Tibial nerve (tissue), 4 donors: ENCODE measurements at regions not wholly inside any gene's neighbourhood (a gene's known extent, or its start where the extent isn't known, plus 50 kb on each side); places are given as distances from the start of the nearest gene placed in this dataset.

Source experiments
- DNase-seq, 2 donors: peaks; one replicate each; pipeline ENCODE4 v3.0.0-alpha.2; 2019; ENCODE audit warnings: low spot score in 2 of 2
- H3K27ac ChIP-seq, 4 donors: fragments of 200-600 bp; sonication (generic) in 3 of 4; one replicate each; pipeline ENCODE4 v1.5.1; 2017 to 2019; ENCODE audit warnings: mild to moderate bottlenecking in 1 of 4
- H3K27me3 ChIP-seq, 2 donors: fragments of 200-600 bp; sonication (generic) in 1 of 2; one replicate each; pipeline versions ENCODE4 v1.5.1 to v1.6.0; 2017 to 2019
- H3K36me3 ChIP-seq, 3 donors: fragments of 200-600 bp; sonication (generic); one replicate each; pipeline ENCODE4 v1.5.1; 2018 to 2019
- H3K4me1 ChIP-seq, 4 donors: fragments of 200-600 bp; sonication (generic) in 3 of 4; one replicate each; pipeline ENCODE4 v1.5.1; 2017 to 2019
- H3K4me3 ChIP-seq, 4 donors: fragments of 200-600 bp; sonication (generic) in 3 of 4; one replicate each; pipeline ENCODE4 v1.5.1; 2017 to 2019; ENCODE audit warnings: mild to moderate bottlenecking in 1 of 4, moderate library complexity in 1 of 4
- H3K9me3 ChIP-seq, 4 donors: fragments of 200-600 bp; sonication (generic) in 3 of 4; one replicate each; pipeline ENCODE4 v1.5.1; 2017 to 2019
- EP300 ChIP-seq, 2 donors: sonication (generic); formaldehyde crosslinking; IDR thresholded peaks; one replicate each; pipeline ENCODE4 v1.6.1; 2017; ENCODE audit warnings: antibody characterized with exemption in 2 of 2, mild to moderate bottlenecking in 1 of 2
- POLR2A ChIP-seq, 2 donors: fragments of 450-650 bp; IDR thresholded peaks; one replicate each; pipeline ENCODE4 v1.6.1; 2017; ENCODE audit warnings: antibody characterized with exemption in 2 of 2, mild to moderate bottlenecking in 2 of 2, moderate library complexity in 2 of 2
- WGBS, 2 donors: methylation state at CpG; one replicate each; pipeline ENCODE4 v1.1.5; 2018; 5-methylcytosine and 5-hydroxymethylcytosine counted together
- TF ChIP-seq, protein P1 (sequence below), 5 experiments: fragments of 200-600 bp in 3 of 5; fragments of 450-650 bp in 2 of 5; sonication (generic) in 3 of 5; IDR thresholded peaks; one replicate each; pipeline ENCODE4 v1.5.1; 2016 to 2019; ENCODE audit warnings: antibody characterized with exemption in 5 of 5, mild to moderate bottlenecking in 3 of 5, moderate library complexity in 2 of 5

DNA sequence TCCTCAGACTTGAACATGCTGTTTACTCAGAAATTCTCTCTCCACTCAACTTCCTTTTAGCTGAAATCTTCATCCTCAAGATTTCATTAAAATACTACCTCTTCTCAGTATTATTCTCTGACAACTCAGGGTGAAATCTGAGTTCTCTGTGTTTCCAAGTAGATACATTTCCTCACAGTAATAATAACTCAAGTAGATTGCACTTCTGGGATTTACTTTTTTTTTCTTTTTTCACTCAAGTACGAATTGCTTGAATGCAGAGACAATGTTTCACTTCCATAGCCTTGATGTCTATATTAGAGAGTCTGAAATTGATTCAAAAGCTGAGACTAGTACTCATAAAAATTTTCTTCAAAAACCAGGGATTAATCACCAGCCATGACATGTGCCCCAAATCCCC is 166.4 kb downstream of the SLITRK5 start:
- H3K9me3 ChIP-seq, result no peaks in the 10 kb centered on the region
- H3K4me1 ChIP-seq, result peaks cover 0 to 5% (median 0%) of the 10 kb centered on the region in 4 donors
- WGBS, 2 donors, result 32 to 34% methylated on average over 1 of the region's 1 CpG
- no peaks in the 10 kb centered on the region for H3K27me3 ChIP-seq
- TF ChIP-seq, protein P1, sequence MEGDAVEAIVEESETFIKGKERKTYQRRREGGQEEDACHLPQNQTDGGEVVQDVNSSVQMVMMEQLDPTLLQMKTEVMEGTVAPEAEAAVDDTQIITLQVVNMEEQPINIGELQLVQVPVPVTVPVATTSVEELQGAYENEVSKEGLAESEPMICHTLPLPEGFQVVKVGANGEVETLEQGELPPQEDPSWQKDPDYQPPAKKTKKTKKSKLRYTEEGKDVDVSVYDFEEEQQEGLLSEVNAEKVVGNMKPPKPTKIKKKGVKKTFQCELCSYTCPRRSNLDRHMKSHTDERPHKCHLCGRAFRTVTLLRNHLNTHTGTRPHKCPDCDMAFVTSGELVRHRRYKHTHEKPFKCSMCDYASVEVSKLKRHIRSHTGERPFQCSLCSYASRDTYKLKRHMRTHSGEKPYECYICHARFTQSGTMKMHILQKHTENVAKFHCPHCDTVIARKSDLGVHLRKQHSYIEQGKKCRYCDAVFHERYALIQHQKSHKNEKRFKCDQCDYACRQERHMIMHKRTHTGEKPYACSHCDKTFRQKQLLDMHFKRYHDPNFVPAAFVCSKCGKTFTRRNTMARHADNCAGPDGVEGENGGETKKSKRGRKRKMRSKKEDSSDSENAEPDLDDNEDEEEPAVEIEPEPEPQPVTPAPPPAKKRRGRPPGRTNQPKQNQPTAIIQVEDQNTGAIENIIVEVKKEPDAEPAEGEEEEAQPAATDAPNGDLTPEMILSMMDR (IDR thresholded peaks at IDR 0.05), result no peak
- no peak for TF ChIP-seq POLR2A (IDR thresholded peaks at IDR 0.05)
- no peak for TF ChIP-seq EP300 (IDR thresholded peaks at IDR 0.05)
- DNase-seq, result no peak
- no peak overlapping the region for H3K4me3 ChIP-seq
- no peak overlapping the region for H3K27ac ChIP-seq
- H3K36me3 ChIP-seq, result no peaks in the 10 kb centered on the region

DNA sequence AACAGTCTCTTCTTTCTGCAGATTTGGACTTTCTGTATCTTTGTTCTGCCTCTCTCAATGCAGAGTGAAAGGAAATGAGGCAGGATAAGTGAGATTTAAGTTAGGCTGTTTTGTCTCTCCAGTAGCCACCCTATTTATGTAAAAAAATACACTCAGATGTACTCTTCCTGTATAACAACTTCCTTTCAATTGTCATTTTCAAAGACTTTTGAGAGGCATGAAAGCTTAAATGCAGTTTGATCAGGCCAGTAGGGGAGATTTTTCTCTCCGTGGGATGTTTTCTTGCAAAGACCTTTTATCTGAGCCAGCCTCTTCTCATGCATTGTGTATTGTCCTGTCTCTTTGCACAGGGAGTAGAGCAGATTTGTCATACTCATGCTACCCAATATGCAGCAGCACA is 166.8 kb downstream of the SLITRK5 start:
- no peak for TF ChIP-seq POLR2A (IDR thresholded peaks at IDR 0.05)
- TF ChIP-seq, protein P1 (IDR thresholded peaks at IDR 0.05), result no peak
- Histone ChIP-seq H3K27me3 (no peaks in the 10 kb centered on the region), H3K4me1 (peaks cover 0 to 5% (median 0%) of the 10 kb centered on the region in 4 donors), H3K27ac (no peak overlapping the region), H3K4me3 (no peak overlapping the region), H3K9me3 (no peaks in the 10 kb centered on the region), H3K36me3 (no peaks in the 10 kb centered on the region)
- no peak for DNase-seq
- 10 to 21% methylated on average over 1 of the region's 1 CpG for WGBS, 2 donors

- H3K27ac ChIP-seq, result no peak overlapping the region
- 87 to 91% methylated on average over 2 of the region's 2 CpGs for WGBS, 2 donors
- no peaks in the 10 kb centered on the region for H3K36me3 ChIP-seq
- no peak for DNase-seq
- H3K27me3 ChIP-seq, result no peaks in the 10 kb centered on the region
- TF ChIP-seq, protein P1 (IDR thresholded peaks at IDR 0.05), result no peak
- TF ChIP-seq EP300 (IDR thresholded peaks at IDR 0.05), result no peak
- TF ChIP-seq POLR2A (IDR thresholded peaks at IDR 0.05), result no peak
- H3K4me1 ChIP-seq, result no peaks in the 10 kb centered on the region
- no peaks in the 10 kb centered on the region for H3K9me3 ChIP-seq
- H3K4me3 ChIP-seq, result no peak overlapping the region
Observed at GRCh38 chr13:87851410-87851809, 180.2 kb downstream of the SLITRK5 start.

DNA sequence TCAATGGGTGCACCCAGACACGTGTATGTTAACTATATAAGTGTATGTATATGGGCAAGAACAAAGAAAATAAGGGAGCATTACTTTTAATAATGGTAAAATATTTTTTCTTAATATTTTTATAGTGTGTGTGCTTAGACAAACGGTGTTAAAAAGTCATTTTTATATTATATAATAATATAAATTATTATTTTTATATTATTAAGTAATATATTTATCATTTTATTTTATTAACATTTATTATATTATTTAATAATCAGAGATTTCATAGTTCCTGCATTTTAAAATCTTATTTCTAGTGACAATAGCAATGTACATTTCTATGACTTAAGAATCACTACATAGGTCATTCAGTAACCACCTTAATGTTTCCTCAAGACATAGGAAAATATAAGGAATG is 184.4 kb downstream of the SLITRK5 start:
- H3K36me3 ChIP-seq, result no peaks in the 10 kb centered on the region
- TF ChIP-seq, protein P1 (IDR thresholded peaks at IDR 0.05), result no peak
- TF ChIP-seq POLR2A (IDR thresholded peaks at IDR 0.05), result no peak
- no peak for TF ChIP-seq EP300 (IDR thresholded peaks at IDR 0.05)

GRCh38 chr13:87859261-87859660 is 188.1 kb downstream of the SLITRK5 start:
- Histone ChIP-seq H3K36me3 (no peaks in the 10 kb centered on the region), H3K9me3 (no peaks in the 10 kb centered on the region), H3K27ac (no peak overlapping the region), H3K4me3 (no peak overlapping the region), H3K27me3 (no peaks in the 10 kb centered on the region), H3K4me1 (no peaks in the 10 kb centered on the region)
- DNase-seq, result no peak
- TF ChIP-seq EP300 (IDR thresholded peaks at IDR 0.05), result no peak
- TF ChIP-seq, protein P1 (IDR thresholded peaks at IDR 0.05), result no peak
- no peak for TF ChIP-seq POLR2A (IDR thresholded peaks at IDR 0.05)
- 88 to 89% methylated on average over 4 of the region's 4 CpGs for WGBS, 2 donors

More for the DNA sequence above, 184.4 kb downstream of the SLITRK5 start:
- DNase-seq, result no peak
- H3K9me3 ChIP-seq, result no peaks in the 10 kb centered on the region
- no peaks in the 10 kb centered on the region for H3K27me3 ChIP-seq
- H3K4me3 ChIP-seq, result no peak overlapping the region
- no peak overlapping the region for H3K27ac ChIP-seq
- 78 to 90% methylated on average over 2 of the region's 2 CpGs for WGBS, 2 donors
- H3K4me1 ChIP-seq, result no peaks in the 10 kb centered on the region
